ENCODE measurements at regions not wholly inside any gene's neighbourhood (a gene's known extent, or its start where the extent isn't known, plus 50 kb on each side); places are given as distances from the start of the nearest gene placed in this dataset.
"Not testable (repeated sequence)": the region's sequence is repeated elsewhere in the genome, so short reads cannot be mapped to it uniquely, and the experiment has no call there.

- peak; percentile 66 for DNase-seq (ENCODE audit: extremely low read depth, low read depth)
Measured at GRCh38 chr1:199551967-199552565, 475.4 kb upstream of the NR5A2 start.

DNA sequence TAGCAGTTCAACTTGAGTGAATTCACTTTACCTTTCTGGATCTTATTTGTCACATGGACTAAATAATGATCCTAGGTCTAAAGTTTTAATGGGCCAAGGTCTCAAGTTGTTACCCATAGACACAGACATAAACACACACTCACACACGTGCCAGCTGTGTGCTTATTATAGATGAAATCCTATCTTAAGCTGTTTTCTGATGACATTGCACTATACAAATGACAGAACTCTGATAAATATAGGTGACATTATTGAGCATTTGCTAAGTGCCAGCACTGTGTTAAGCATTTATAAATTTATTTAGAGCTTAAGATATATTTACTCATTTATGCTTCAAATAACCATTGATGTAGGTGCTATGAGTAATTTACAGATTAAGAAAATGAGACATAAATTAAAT lies 474.4 kb upstream of the NR5A2 start:
- no peak for DNase-seq (ENCODE audit: extremely low read depth, low read depth)

DNA sequence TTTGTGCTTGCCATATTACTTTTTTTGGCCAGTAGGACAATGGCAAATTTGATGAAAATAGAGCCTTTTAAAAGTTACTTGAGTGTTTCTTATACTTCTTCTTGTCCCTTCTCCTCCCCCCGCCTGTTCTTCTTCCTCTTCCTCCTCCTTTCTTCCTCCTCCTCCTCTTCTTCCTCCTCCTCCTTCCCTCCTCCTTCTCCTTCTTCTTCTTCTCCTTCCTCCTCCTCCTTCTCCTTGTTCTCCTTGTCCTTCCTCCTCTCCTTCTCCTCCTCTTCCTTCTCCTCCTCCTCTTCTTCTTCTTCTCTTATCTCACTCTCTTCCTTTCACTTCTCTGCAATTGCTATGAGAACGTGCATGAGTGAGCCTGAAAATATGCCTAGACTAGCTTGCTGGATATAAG lies 466.2 kb upstream of the NR5A2 start:
- no peak for DNase-seq (ENCODE audit: extremely low read depth, low read depth)

DNA sequence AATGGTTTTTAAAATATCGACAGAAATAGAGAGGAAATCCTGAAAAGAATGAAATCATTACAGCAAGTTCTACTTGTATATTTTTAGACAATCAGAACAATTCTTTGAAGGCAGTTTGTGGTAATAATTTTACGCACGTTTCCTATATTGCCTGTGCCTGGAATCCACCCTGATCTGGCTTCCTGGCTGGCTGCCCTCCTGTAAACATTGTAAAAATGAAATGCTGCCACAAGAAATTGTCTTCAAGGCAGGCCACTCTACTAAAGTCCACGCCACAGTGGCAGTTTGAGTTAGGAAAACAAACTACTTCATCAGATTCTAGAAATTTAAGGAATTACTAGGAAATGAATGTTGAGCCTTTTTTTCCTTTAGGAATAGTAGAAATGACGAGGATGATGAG lies 454.5 kb upstream of the NR5A2 start:
- DNase-seq (ENCODE audit: extremely low read depth, low read depth), result no peak

GRCh38 chr1:199574950-199575349 lies 452.6 kb upstream of the NR5A2 start:
- no peak for DNase-seq (ENCODE audit: extremely low read depth, low read depth)

- no peak for DNase-seq (ENCODE audit: extremely low read depth, low read depth)
Measured at GRCh38 chr1:199580300-199580699, 447.2 kb upstream of the NR5A2 start.

- DNase-seq (ENCODE audit: extremely low read depth, low read depth), result no peak
Measured at GRCh38 chr1:199585392-199585791, 442.1 kb upstream of the NR5A2 start.

GRCh38 chr1:199590708-199591107 lies 436.8 kb upstream of the NR5A2 start:
- no peak for DNase-seq (ENCODE audit: extremely low read depth, low read depth)

- no peak for DNase-seq (ENCODE audit: extremely low read depth, low read depth)
Measured at GRCh38 chr1:199591468-199591867, 436.0 kb upstream of the NR5A2 start.

DNA sequence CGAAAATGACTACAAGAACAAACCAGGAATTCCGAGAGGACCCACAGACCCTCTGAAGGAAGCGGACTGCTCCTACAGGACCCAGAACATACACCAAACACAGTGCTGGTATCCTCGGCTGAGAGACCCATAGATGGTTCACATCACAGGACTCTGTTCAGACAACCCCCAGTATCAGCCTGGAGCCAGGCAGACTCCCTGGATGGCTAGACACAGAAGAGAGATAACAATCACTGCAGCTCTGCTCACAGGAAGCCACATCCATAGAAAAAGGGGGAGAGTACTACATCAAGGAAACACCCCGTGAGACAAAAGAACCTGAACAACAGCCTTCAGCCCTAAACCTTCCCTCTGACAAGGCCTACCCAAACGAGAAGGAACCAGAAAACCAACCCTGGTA lies 434.0 kb upstream of the NR5A2 start:
- no peak for DNase-seq (ENCODE audit: extremely low read depth, low read depth)

DNA sequence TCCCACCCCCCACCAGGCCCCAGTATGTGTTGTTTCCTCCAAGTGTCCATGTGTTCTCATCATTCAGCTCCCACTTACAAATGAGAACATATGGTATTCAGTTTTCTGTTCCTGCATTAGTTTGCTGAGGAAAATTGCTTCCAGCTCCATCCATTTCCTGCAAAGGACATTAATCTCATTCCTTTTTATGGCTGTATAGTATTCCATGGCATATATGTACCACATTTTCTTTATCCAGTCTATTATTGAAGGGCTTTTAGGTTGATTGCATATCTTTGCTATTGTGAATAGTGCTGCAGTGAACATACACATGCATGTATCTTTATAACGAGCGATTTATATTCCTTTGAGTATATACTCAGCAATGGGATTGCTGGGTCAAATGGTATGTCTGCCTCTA lies 431.1 kb upstream of the NR5A2 start:
- DNase-seq (ENCODE audit: extremely low read depth, low read depth), result not testable (repeated sequence)

GRCh38 chr1:199597152-199597551 lies 430.4 kb upstream of the NR5A2 start:
- DNase-seq (ENCODE audit: extremely low read depth, low read depth), result no peak

DNA sequence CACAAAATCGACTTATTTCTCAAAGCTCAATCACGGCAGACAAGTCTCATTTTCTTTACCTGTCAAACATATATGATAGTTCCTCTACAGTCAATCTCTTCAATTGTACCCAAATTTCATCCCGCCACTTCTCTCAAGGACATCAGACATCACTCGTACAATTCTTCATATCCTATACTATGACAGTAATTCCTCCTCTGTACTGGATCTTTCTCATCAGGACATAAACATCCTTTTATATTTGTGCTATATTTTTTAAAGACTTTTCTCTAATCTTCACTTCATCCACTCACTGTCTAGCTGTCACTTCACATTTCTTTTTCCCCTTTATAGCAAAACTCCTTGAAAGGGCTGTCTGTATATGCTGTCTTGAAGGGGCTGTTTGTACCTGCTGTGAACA lies 419.1 kb upstream of the NR5A2 start:
- no peak for DNase-seq (ENCODE audit: extremely low read depth, low read depth)

- DNase-seq (ENCODE audit: extremely low read depth, low read depth), result no peak
Measured at GRCh38 chr1:199612976-199613774, 414.3 kb upstream of the NR5A2 start.

GRCh38 chr1:199616947-199617346 lies 410.6 kb upstream of the NR5A2 start:
- no peak for DNase-seq (ENCODE audit: extremely low read depth, low read depth)

GRCh38 chr1:199619223-199619622 lies 408.3 kb upstream of the NR5A2 start:
- no peak for DNase-seq (ENCODE audit: extremely low read depth, low read depth)

DNA sequence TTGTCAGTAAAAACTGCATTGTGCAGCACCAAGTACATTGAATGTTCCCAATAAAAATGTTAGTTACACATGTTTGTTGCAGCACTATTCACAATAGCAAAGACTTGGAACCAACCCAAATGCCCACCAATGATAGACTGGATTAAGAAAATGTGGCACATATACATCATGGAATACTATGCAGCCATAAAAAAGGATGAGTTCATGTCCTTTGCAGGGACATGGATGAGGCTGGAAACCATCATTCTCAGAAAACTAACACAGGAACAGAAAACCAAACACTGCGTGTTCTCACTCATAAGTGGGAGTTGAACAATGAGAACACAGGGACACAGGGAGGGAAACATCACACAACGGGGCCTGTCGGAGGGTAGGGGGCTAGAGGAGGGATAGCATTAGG lies 401.3 kb upstream of the NR5A2 start:
- DNase-seq (ENCODE audit: extremely low read depth, low read depth), result not testable (repeated sequence)

DNA sequence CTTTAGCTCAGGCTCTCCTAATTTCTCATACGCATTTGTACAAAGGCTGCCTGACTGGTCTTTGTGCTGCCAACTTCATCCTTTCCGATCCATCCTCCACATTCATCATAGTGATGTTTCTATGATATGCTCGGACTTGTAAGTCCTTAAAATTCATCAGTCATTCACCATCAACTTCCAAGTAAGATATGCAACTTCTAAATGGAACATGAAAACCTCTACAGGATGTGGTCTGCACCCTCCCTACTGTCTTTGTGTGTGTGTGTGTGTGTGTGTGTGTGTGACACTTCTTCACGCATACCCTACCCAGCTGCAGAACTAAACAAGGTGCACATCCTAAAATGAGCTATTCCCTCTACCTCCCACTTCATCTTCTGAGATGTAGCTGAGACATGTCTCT lies 397.9 kb upstream of the NR5A2 start:
- no peak for DNase-seq (ENCODE audit: extremely low read depth, low read depth)

- no peak for DNase-seq (ENCODE audit: extremely low read depth, low read depth)
Measured at GRCh38 chr1:199639453-199639852, 388.1 kb upstream of the NR5A2 start.

- DNase-seq (ENCODE audit: extremely low read depth, low read depth), result no peak
Measured at GRCh38 chr1:199641531-199641930, 386.0 kb upstream of the NR5A2 start.

DNA sequence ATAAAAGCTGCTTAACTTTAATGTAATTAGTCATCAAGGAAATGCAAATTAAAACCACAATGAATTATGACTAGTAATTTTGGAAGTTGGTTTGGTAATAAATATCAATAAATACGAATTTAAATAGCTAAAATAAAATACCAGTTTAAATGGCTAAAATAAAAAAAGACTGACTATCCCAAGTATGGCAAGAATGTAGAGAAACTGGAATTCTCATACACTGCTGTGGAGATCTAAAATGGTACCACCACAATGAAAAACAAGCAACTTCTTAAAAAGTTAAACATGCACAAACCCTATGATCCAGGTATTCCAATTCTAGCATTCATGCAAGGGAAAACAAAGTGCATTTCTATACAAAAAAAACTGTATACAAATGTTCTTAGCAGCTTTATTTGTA lies 382.6 kb upstream of the NR5A2 start:
- DNase-seq (ENCODE audit: extremely low read depth, low read depth), result no peak

DNA sequence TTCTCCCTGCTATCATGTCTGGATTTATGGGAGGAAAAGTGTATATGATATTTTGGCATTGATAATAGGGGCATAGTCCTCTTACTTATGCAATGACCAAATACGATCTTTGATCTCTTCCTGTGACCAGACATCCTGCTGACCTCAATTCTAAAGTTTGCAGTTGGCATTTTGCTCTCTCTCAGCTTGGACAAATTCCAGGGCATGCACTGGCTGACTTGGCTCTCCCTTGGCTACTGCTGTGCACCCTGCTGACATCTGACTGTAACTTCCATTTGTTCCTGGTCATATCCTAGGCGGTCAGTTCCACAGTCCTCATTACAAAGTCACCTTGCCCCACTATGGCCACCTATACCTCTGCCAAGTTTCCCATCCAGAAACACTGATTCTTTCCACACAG lies 380.7 kb upstream of the NR5A2 start:
- DNase-seq (ENCODE audit: extremely low read depth, low read depth), result no peak

DNA sequence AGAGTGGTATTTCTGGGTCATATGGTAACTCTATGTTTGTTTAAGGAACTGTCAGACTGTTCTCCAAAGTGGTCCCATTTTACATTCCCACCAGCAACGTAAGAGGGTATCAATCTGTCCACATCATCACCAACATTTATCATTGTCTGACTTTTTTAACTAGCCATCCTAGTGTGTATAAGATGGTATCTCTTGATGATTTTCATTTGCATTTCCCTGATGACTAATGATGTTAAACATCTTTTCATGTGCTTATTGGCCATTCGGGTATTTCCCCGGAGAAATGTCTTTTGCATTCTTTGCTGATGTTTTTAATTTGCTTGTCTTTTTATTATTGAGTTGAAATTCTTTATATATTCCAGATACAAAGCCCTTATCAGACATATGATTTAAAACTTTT lies 370.1 kb upstream of the NR5A2 start:
- no peak for DNase-seq (ENCODE audit: extremely low read depth, low read depth)
